ENCODE measurements at regions not wholly inside any gene's neighbourhood (a gene's known extent, or its start where the extent isn't known, plus 50 kb on each side); places are given as distances from the start of the nearest gene placed in this dataset.
A peak's percentile ranks its signal among the peaks of the same experiment; 100 is the strongest.

- TF ChIP-seq POLR2AphosphoS5 (IDR thresholded peaks at IDR 0.05; ENCODE audit: low read depth, low read length), result no peak
- no peak for TF ChIP-seq EGR1 (IDR thresholded peaks at IDR 0.05; ENCODE audit: low read depth)
- no peak for TF ChIP-seq EZH2phosphoT487 (IDR thresholded peaks at IDR 0.05; ENCODE audit: borderline replicate concordance)
- TF ChIP-seq SIN3A (IDR thresholded peaks at IDR 0.05; ENCODE audit: low read depth), result no peak
These were observed 61.8 kb upstream of the TSC22D2 start (continued) for GRCh38 chr3:150346266-150346665.

GRCh38 chr3:150345021-150345538 lies 63.0 kb upstream of the TSC22D2 start:
- BruUV-seq (replicated peaks), result no TSS peak
- H3K4me1 ChIP-seq (ENCODE audit: control insufficient read depth in 1 of 2, insufficient read depth in 2 of 2, low read length in 2 of 2), result peaks cover 58 to 75% of the 10 kb centered on the region in 2 experiments
- H3K9me2 ChIP-seq (ENCODE audit: insufficient read depth), result no peaks in the 10 kb centered on the region
- no peaks in the 10 kb centered on the region for H4K20me1 ChIP-seq (ENCODE audit: insufficient read depth)
- no peaks in the 10 kb centered on the region for H3K27me3 ChIP-seq (ENCODE audit: insufficient read depth, low read length)
- H3K27ac ChIP-seq (ENCODE audit: low read depth, low read length), result peak overlapping the region; percentile 39; the same call in 1 of the 2 replicates
- H3K4me3 ChIP-seq (replicated peaks in 1 of 2; ENCODE audit: low read depth in 1 of 2, low read length in 2 of 2), result peak overlapping the region in 1 of 2 experiments; percentile 43; a peak in 2 of 4 replicates
- RAD21 ChIA-PET (ENCODE audit: low non-redundant PET in 1 of 2, low total read pairs in 2 of 2, uncharacterized antibody in 2 of 2, unreplicated experiment in 2 of 2), result no interaction called here
- peak overlapping the region; percentile 69 for H3K4me2 ChIP-seq (ENCODE audit: low read length)
- no peaks in the 10 kb centered on the region for H3K36me3 ChIP-seq (ENCODE audit: control insufficient read depth in 1 of 2, insufficient read depth in 2 of 2, low read length in 2 of 2)
- H3K9ac ChIP-seq (ENCODE audit: low read length), result peak overlapping the region; percentile 40; the same call in 1 of the 2 replicates
- CTCF ChIA-PET, result interaction anchor here (1.3 kb wide), 1 partner anchor 41 kb away, joined by 3 read pairs; no protein-coding TSS in a partner anchor
- DNase-seq (ENCODE audit: low read depth, low spot score) (peak; percentile 98), ATAC-seq (peak; percentile 71)
- intact Hi-C loops (cut with micrococcal nuclease), result loop anchor here (2.0 kb wide), 3 partner anchors 24 to 64 kb away; partner anchors contain the start of gene TSC22D2
- H3K79me2 ChIP-seq (ENCODE audit: insufficient read depth, low read length), result no peaks in the 10 kb centered on the region
- H2AFZ ChIP-seq (ENCODE audit: low read depth, low read length, poor library complexity, severe bottlenecking), result no peak overlapping the region
- no peaks in the 10 kb centered on the region for H3K9me3 ChIP-seq (ENCODE audit: control insufficient read depth in 1 of 2, insufficient read depth in 1 of 2, low read depth in 1 of 2, low read length in 2 of 2)
- POLR2A ChIA-PET, result interaction anchor here (2.7 kb wide), 1 partner anchor 64 kb away, joined by 7 read pairs; the partner anchor contains the start of gene TSC22D2
- TF ChIP-seq ZNF274 (IDR thresholded peaks at IDR 0.05; ENCODE audit: low read depth, low read length), result no peak
- TF ChIP-seq, protein P1, sequence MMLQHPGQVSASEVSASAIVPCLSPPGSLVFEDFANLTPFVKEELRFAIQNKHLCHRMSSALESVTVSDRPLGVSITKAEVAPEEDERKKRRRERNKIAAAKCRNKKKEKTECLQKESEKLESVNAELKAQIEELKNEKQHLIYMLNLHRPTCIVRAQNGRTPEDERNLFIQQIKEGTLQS (IDR thresholded peaks at IDR 0.05), result peak; percentile 74
- TF ChIP-seq POLR2AphosphoS5 (IDR thresholded peaks at IDR 0.05; ENCODE audit: low read depth, low read length), result peak; percentile 77
- peak; percentile 58 for TF ChIP-seq TCF7L2 (IDR thresholded peaks at IDR 0.05; ENCODE audit: borderline replicate concordance, extremely low read depth, insufficient read depth, insufficient read length)
- TF ChIP-seq SIN3A (IDR thresholded peaks at IDR 0.05; ENCODE audit: low read depth), result peak; percentile 99
- peak; percentile 95 for TF ChIP-seq CEBPB (IDR thresholded peaks at IDR 0.05; ENCODE audit: low read depth)
- TF ChIP-seq REST (IDR thresholded peaks at IDR 0.05; ENCODE audit: low read depth), result no peak
- peak; percentile 87 for TF ChIP-seq MAX (IDR thresholded peaks at IDR 0.05)
- no peak for TF ChIP-seq ZFX (IDR thresholded peaks at IDR 0.05)
- TF ChIP-seq FOSL1 (IDR thresholded peaks at IDR 0.05; ENCODE audit: low read depth), result peak; percentile 87
- TF ChIP-seq YY1 (IDR thresholded peaks at IDR 0.05; ENCODE audit: extremely low read depth, insufficient replicate concordance, low read depth, low read length), result peak; percentile 55
- peak; percentile 43; the same call in 1 of the 2 replicates for TF ChIP-seq EGR1 (IDR thresholded peaks at IDR 0.05; ENCODE audit: low read depth)
- TF ChIP-seq EZH2 (IDR thresholded peaks at IDR 0.05), result no peak
- peak; percentile 99 for TF ChIP-seq CBX3 (IDR thresholded peaks at IDR 0.05; ENCODE audit: low read depth)
- TF ChIP-seq ELF1 (IDR thresholded peaks at IDR 0.05; ENCODE audit: borderline replicate concordance, low read depth), result no peak; the same call in 1 of the 2 replicates
- peak; percentile 98 for TF ChIP-seq JUND (IDR thresholded peaks at IDR 0.05)
- peak; percentile 99 for TF ChIP-seq SP1 (IDR thresholded peaks at IDR 0.05; ENCODE audit: low read depth)
- TF ChIP-seq RAD21 (IDR thresholded peaks at IDR 0.05; ENCODE audit: low read depth), result peak; percentile 51
- TF ChIP-seq, protein P2, sequence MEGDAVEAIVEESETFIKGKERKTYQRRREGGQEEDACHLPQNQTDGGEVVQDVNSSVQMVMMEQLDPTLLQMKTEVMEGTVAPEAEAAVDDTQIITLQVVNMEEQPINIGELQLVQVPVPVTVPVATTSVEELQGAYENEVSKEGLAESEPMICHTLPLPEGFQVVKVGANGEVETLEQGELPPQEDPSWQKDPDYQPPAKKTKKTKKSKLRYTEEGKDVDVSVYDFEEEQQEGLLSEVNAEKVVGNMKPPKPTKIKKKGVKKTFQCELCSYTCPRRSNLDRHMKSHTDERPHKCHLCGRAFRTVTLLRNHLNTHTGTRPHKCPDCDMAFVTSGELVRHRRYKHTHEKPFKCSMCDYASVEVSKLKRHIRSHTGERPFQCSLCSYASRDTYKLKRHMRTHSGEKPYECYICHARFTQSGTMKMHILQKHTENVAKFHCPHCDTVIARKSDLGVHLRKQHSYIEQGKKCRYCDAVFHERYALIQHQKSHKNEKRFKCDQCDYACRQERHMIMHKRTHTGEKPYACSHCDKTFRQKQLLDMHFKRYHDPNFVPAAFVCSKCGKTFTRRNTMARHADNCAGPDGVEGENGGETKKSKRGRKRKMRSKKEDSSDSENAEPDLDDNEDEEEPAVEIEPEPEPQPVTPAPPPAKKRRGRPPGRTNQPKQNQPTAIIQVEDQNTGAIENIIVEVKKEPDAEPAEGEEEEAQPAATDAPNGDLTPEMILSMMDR (IDR thresholded peaks at IDR 0.05 in 2 of 3, conservative IDR thresholded peaks at IDR 0.05 in 1 of 3; ENCODE audit: borderline replicate concordance in 1 of 3, insufficient read depth in 1 of 3, low read depth in 2 of 3, low read length in 2 of 3), result no peak
- TF ChIP-seq POLR2A (IDR thresholded peaks at IDR 0.05; ENCODE audit: borderline replicate concordance, extremely low read depth, insufficient read depth, insufficient read length), result no peak
- TF ChIP-seq EZH2phosphoT487 (IDR thresholded peaks at IDR 0.05; ENCODE audit: borderline replicate concordance), result no peak

Measured in HCT116 (cell line).